B cell (primary cell): ENCODE measurements at regions not wholly inside any gene's neighbourhood (a gene's known extent, or its start where the extent isn't known, plus 50 kb on each side); places are given as distances from the start of the nearest gene placed in this dataset.

Source experiments
- EZH2 ChIP-seq: IDR thresholded peaks from 2 replicates; pipeline ENCODE4 v1.6.1; 2012; ENCODE audit warnings: borderline replicate concordance, low read depth, mild to moderate bottlenecking, moderate library complexity, low read length; ENCODE audit not compliant: insufficient read depth, poor library complexity, severe bottlenecking
- TF ChIP-seq, protein P1 (sequence below): fragments of 200-600 bp; IDR thresholded peaks from one replicate; pipeline ENCODE4 v1.8.0; 2022; ENCODE audit warnings: antibody characterized with exemption, mild to moderate bottlenecking

- no peak for TF ChIP-seq EZH2
- TF ChIP-seq, protein P1, sequence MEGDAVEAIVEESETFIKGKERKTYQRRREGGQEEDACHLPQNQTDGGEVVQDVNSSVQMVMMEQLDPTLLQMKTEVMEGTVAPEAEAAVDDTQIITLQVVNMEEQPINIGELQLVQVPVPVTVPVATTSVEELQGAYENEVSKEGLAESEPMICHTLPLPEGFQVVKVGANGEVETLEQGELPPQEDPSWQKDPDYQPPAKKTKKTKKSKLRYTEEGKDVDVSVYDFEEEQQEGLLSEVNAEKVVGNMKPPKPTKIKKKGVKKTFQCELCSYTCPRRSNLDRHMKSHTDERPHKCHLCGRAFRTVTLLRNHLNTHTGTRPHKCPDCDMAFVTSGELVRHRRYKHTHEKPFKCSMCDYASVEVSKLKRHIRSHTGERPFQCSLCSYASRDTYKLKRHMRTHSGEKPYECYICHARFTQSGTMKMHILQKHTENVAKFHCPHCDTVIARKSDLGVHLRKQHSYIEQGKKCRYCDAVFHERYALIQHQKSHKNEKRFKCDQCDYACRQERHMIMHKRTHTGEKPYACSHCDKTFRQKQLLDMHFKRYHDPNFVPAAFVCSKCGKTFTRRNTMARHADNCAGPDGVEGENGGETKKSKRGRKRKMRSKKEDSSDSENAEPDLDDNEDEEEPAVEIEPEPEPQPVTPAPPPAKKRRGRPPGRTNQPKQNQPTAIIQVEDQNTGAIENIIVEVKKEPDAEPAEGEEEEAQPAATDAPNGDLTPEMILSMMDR: no peak
Measured at GRCh38 chr5:19044931-19045695, 942.9 kb downstream of the CDH18 start.
